Loucy (cell line): ENCODE measurements at regions not wholly inside any gene's neighbourhood (a gene's known extent, or its start where the extent isn't known, plus 50 kb on each side); places are given as distances from the start of the nearest gene placed in this dataset.

Experiments
- H2AFZ ChIP-seq: fragments of 200-600 bp; sonication (generic); 2 replicates; pipeline ENCODE4 v1.6.0; 2016; ENCODE audit warnings: antibody characterized with exemption, mild to moderate bottlenecking, low read length, moderate library complexity
- H3F3A ChIP-seq: fragments of 200-600 bp; 2 replicates; pipeline ENCODE4 v1.6.0; 2016; ENCODE audit warnings: antibody characterized with exemption, low read depth, mild to moderate bottlenecking
- H3K27me3 ChIP-seq: fragments of 200-600 bp; sonication (generic); 2 replicates; pipeline ENCODE4 v1.6.1; 2014; ENCODE audit warnings: low read length, mild to moderate bottlenecking; ENCODE audit not compliant: insufficient read depth, poor library complexity, severe bottlenecking
- H3K36me3 ChIP-seq: fragments of 200-600 bp; sonication (generic); 2 replicates; pipeline ENCODE4 v1.6.1; 2016; ENCODE audit warnings: low read length; ENCODE audit not compliant: insufficient read depth
- H3K4me1 ChIP-seq: fragments of 200-600 bp; sonication (generic); 2 replicates; pipeline ENCODE4 v1.5.1; 2014; ENCODE audit warnings: low read length, mild to moderate bottlenecking; ENCODE audit not compliant: insufficient read depth, poor library complexity, severe bottlenecking
- H3K4me2 ChIP-seq: fragments of 200-600 bp; sonication (generic); 2 replicates; pipeline ENCODE4 v1.6.0; 2014; ENCODE audit warnings: antibody characterized with exemption, low read length, low read depth, mild to moderate bottlenecking; ENCODE audit not compliant: poor library complexity, severe bottlenecking
- H3K4me3 ChIP-seq: fragments of 200-600 bp; sonication (generic); 2 replicates; pipeline ENCODE4 v1.5.1; 2014; ENCODE audit warnings: low read length, mild to moderate bottlenecking, mixed read lengths; ENCODE audit not compliant: poor library complexity, severe bottlenecking
- H3K79me2 ChIP-seq: fragments of 200-600 bp; sonication (generic); 2 replicates; pipeline ENCODE4 v1.6.1; 2014; ENCODE audit warnings: low read length; ENCODE audit not compliant: insufficient read depth
- H3K9ac ChIP-seq: fragments of 200-600 bp; sonication (generic); 2 replicates; pipeline ENCODE4 v1.6.0; 2014; ENCODE audit warnings: mild to moderate bottlenecking, low read depth, low read length, moderate library complexity; ENCODE audit not compliant: poor library complexity, severe bottlenecking
- H3K9me2 ChIP-seq: fragments of 200-600 bp; sonication (generic); replicated peaks from 2 replicates; pipeline ENCODE4 v1.6.1; 2016; ENCODE audit warnings: low read depth, low read length, mixed read lengths
- H3K9me3 ChIP-seq: fragments of 200-600 bp; sonication (generic); 2 replicates; pipeline ENCODE4 v1.6.1; 2014; ENCODE audit warnings: mild to moderate bottlenecking, antibody characterized with exemption, low read length, low read depth; ENCODE audit not compliant: insufficient read depth
- H4K20me1 ChIP-seq: fragments of 200-600 bp; sonication (generic); 2 replicates; pipeline ENCODE4 v1.6.0; 2014; ENCODE audit warnings: antibody characterized with exemption, low read length, mild to moderate bottlenecking; ENCODE audit not compliant: insufficient read depth, poor library complexity, severe bottlenecking
- CTCF ChIP-seq: fragments of 200-600 bp; sonication (generic); conservative IDR thresholded peaks from 2 replicates; pipeline ENCODE4 v1.5.1; 2014; ENCODE audit warnings: mild to moderate bottlenecking, antibody characterized with exemption, low read length
- EZH2phosphoT487 ChIP-seq: fragments of 200-600 bp; IDR thresholded peaks from 2 replicates; pipeline ENCODE4 v1.6.1; 2018; ENCODE audit warnings: antibody characterized with exemption, mild to moderate bottlenecking, moderate library complexity, borderline replicate concordance

- no peaks in the 10 kb centered on the region; the same call in 1 of the 2 replicates for H3K9me3 ChIP-seq
- no peaks in the 10 kb centered on the region for H4K20me1 ChIP-seq
- TF ChIP-seq CTCF: no peak
- no peak for TF ChIP-seq EZH2phosphoT487
- H3F3A ChIP-seq: no peaks in the 10 kb centered on the region
- H3K79me2 ChIP-seq: no peaks in the 10 kb centered on the region
- no peak overlapping the region for H3K4me2 ChIP-seq
- H3K9me2 ChIP-seq: no peaks in the 10 kb centered on the region
- H3K9ac ChIP-seq: no peak overlapping the region
- H2AFZ ChIP-seq: no peak overlapping the region
- no peaks in the 10 kb centered on the region for H3K27me3 ChIP-seq
- H3K4me1 ChIP-seq: no peaks in the 10 kb centered on the region
- H3K36me3 ChIP-seq: no peaks in the 10 kb centered on the region
- no peak overlapping the region for H3K4me3 ChIP-seq
Measured at GRCh38 chr5:126171916-126172315, 251.3 kb upstream of the GRAMD2B start.

DNA sequence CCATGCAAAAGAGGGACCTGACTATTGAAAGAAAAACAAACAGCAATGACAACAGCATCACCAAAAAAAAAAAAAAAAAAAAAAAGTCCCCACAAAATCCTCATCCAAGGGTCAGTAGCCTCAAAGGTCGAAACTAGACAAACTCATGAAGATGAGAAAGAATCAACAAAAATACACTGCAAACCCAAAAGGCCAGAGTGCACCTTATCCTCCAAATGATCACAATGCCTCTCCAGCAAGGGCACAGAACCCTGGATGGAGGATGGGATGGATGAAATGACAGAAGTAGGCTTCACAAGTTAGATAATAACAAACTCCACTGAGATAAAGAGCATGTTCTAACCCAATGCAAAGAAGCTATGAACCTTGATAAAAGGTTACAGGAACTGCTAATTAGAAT lies 250.4 kb upstream of the GRAMD2B start:
- Histone ChIP-seq H3K9me2 (no peaks in the 10 kb centered on the region), H3K4me3 (no peak overlapping the region), H3K4me1 (no peaks in the 10 kb centered on the region), H3F3A (no peaks in the 10 kb centered on the region), H3K27me3 (no peaks in the 10 kb centered on the region), H3K4me2 (no peak overlapping the region), H2AFZ (no peak overlapping the region), H4K20me1 (no peaks in the 10 kb centered on the region), H3K36me3 (no peaks in the 10 kb centered on the region), H3K9ac (no peak overlapping the region), H3K79me2 (no peaks in the 10 kb centered on the region), H3K9me3 (no peaks in the 10 kb centered on the region)
- TF ChIP-seq EZH2phosphoT487: no peak

DNA sequence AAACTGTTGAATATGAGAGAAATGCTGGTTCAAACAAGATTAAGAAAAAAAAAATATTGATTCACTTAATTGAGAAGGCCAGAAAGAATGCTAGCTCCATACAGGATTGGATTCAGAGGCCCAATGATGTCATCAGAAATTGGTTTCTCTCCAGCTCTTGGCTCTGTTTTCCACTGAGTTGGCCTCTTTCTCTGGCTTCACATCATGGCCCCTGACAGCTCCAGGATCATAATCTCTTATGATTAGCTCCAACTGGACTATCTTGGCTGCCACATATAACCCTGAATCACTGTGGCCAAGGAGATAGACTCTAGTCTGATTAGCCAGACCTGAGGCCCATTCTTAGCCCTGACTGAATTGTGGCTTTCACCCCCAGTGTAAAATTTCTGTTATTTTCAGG lies 244.7 kb upstream of the GRAMD2B start:
- no peaks in the 10 kb centered on the region for H3K79me2 ChIP-seq
- no peak overlapping the region for H2AFZ ChIP-seq
- H3K4me1 ChIP-seq: no peaks in the 10 kb centered on the region
- no peaks in the 10 kb centered on the region for H3K9me3 ChIP-seq
- no peaks in the 10 kb centered on the region for H4K20me1 ChIP-seq
- H3F3A ChIP-seq: no peaks in the 10 kb centered on the region
- no peak overlapping the region for H3K4me3 ChIP-seq
- no peaks in the 10 kb centered on the region for H3K9me2 ChIP-seq
- no peaks in the 10 kb centered on the region for H3K27me3 ChIP-seq
- no peak overlapping the region for H3K9ac ChIP-seq
- no peaks in the 10 kb centered on the region for H3K36me3 ChIP-seq
- TF ChIP-seq CTCF: no peak
- TF ChIP-seq EZH2phosphoT487: no peak
- no peak overlapping the region for H3K4me2 ChIP-seq

- Histone ChIP-seq H3K4me1 (no peaks in the 10 kb centered on the region), H3K79me2 (no peaks in the 10 kb centered on the region)
- TF ChIP-seq EZH2phosphoT487 (no peak), CTCF (no peak)
Measured at GRCh38 chr5:126182971-126183695, 240.1 kb upstream of the GRAMD2B start.

More at GRCh38 chr5:126182971-126183695, 240.1 kb upstream of the GRAMD2B start:
- no peaks in the 10 kb centered on the region for H4K20me1 ChIP-seq
- H3K36me3 ChIP-seq: no peaks in the 10 kb centered on the region
- H3K4me3 ChIP-seq: no peak overlapping the region
- no peaks in the 10 kb centered on the region for H3K9me3 ChIP-seq
- H3K4me2 ChIP-seq: no peak overlapping the region
- no peak overlapping the region for H2AFZ ChIP-seq
- H3F3A ChIP-seq: no peaks in the 10 kb centered on the region
- no peaks in the 10 kb centered on the region for H3K9me2 ChIP-seq
- no peaks in the 10 kb centered on the region for H3K27me3 ChIP-seq
- H3K9ac ChIP-seq: no peak overlapping the region
